ENCODE measurements at regions not wholly inside any gene's neighbourhood (a gene's known extent, or its start where the extent isn't known, plus 50 kb on each side); places are given as distances from the start of the nearest gene placed in this dataset.

- no peak for DNase-seq (ENCODE audit: low read depth)
Observed at GRCh38 chr12:116651089-116651488, 86.8 kb downstream of the SPRING1 start.

DNA sequence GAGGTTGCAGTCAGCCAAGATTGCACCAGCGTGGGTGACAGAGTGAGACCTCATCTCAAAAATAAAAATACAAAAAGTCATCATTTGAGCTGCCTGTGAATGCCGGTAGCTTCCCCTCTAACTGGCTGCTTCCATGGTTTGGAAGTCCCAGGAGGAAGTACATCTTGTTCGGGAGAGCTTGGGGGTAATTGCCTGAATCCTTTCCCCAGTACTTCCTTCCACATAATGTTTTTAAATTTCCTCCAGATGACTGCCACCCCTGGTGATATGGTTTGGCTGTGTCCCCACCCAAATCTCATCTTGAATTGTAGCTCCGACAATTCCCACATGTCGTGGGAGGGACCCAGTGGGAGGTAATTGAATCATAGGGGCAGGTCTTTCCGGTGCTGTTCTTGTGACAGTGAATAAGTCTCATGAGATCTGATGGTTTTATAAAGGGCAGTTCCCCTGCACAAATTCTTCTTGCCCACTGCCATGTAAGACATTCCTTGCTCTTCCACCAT is 87.2 kb downstream of the SPRING1 start:
- DNase-seq (ENCODE audit: low read depth), result no peak

GRCh38 chr12:116650062-116650461 is 87.8 kb downstream of the SPRING1 start:
- no peak for DNase-seq (ENCODE audit: low read depth)

DNA sequence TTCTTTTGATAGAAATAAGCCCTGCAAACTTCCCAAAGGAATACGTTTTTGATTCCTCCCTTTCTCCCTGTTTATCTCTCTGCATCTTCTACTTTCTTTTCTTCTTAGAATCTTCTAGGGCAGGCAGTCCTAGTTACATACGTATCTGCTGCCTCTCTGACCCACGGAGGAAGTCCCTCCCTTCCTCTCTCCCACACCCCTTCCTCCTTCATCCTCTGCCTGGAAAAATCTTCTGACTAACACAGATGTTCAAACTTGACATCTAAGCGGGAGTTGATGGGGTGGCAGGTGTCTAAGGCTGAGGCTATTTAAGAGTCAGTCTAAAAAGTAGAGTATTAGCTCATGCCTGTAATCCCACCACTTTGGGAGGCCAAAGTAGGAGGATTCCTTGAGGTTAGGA is 88.6 kb downstream of the MAP1LC3B2 start:
- no peak for DNase-seq (ENCODE audit: low read depth)

DNA sequence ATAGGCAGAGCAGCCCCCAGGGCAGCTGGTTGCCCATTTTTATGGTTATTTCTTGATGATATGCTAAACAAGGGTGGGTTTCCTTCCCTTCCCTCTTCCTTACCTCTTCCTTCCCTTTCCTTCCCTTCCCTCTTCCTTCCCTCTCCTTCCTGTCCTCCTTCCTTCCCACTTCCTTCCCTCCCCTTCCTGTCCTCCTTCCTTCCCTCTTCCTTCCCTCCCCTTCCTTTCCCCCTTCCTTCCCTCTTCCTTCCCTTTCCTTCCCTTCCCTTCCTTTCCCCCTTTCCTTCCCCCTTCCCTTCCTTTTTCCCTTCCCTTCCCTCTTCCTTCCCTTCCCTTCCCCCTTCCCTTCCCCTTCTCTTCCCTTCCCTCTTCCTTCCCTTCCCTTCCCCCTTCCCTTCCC is 87.7 kb downstream of the MAP1LC3B2 start:
- no peak for DNase-seq (ENCODE audit: low read depth)

- DNase-seq (ENCODE audit: low read depth), result no peak
Observed at GRCh38 chr12:116644806-116645205, 85.6 kb downstream of the MAP1LC3B2 start.

- peak; percentile 19 for DNase-seq (ENCODE audit: low read depth)
Observed at GRCh38 chr12:116642683-116643082, 83.5 kb downstream of the MAP1LC3B2 start.

- peak; percentile 14 for DNase-seq (ENCODE audit: low read depth)
Observed at GRCh38 chr12:116642106-116642505, 82.9 kb downstream of the MAP1LC3B2 start.

DNA sequence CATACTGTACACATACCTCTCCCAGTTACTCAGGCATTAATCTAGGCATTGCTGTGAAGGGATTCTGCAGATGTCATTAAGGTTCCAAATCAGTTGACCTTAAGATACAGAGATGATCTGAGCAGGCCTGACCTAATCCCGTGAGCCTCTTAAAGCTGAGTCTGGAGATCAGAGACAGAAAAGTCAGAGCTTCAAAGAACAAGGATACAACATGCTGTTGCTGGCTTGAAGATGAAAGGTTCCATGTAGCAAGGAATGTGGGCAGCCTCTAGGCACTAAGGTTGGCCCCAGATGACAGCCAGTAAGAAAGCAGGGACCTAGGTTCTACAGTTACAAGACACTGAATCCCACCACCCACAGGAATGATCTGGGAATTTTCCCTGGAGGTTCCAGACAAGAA is 81.1 kb downstream of the MAP1LC3B2 start:
- no peak for DNase-seq (ENCODE audit: low read depth)

DNA sequence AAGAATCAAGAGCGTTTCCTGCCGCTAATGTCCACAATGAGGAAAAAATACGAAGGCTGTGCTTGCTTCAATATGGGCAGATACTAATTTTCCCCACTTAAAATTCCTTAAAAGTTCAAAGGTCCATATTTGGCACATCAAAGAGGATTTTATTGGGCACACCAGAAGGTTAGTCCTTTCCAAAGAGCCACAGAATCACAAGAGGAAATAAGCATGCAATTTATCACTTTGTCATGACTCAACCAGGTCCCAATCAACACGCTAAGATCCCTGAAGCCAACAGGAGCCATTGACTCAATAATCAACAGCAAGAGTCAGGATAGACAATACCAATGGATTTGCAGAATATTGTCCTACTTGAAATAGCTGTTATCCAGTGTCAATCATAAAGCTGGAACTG is 80.6 kb downstream of the MAP1LC3B2 start:
- no peak for DNase-seq (ENCODE audit: low read depth)

DNA sequence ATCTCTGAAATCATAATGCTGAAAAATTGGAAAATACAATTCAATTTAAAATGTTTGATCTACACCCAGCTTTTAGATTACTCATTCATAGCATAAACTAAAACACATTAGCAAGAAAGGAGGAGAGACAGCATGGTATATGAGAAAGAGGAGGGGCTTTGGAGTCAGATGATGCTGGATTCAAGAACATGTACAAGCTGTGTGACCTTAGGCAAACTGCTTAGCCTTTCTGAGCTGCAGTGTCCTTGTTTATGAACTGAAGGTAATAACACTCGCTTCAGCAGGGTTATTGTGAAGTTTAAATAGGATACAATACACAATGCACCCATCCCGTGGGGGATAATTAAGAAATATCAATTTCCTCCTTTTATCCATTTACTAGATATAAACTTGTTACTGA is 79.2 kb downstream of the MAP1LC3B2 start:
- DNase-seq (ENCODE audit: low read depth), result no peak

DNA sequence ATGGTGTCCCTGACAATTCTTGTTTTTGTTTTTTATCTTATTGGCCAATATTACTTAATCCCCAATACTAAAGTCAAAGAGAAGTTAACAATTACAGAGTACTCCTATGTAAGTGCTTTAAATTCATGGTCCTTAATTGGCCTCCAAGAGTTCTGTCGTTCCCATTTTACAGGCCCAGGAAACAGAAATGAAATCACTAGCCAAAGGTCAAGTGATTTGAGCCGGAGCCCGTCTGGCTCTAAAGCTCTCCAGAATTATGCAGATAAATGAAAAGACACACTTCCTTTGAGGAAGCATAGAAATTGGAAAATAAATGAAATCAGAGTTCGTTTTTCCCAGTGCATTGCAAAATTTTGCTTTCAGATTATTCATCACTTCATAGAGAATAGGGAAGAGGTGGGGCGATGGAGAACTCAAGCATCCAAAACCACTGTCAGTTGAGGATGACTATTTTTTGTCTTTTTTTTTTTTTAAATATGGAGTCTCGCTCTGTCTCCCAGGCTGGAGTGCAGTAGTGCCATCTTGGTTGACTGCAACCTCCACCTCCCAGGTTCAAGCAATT is 78.5 kb downstream of the MAP1LC3B2 start:
- DNase-seq (ENCODE audit: low read depth), result no peak

DNA sequence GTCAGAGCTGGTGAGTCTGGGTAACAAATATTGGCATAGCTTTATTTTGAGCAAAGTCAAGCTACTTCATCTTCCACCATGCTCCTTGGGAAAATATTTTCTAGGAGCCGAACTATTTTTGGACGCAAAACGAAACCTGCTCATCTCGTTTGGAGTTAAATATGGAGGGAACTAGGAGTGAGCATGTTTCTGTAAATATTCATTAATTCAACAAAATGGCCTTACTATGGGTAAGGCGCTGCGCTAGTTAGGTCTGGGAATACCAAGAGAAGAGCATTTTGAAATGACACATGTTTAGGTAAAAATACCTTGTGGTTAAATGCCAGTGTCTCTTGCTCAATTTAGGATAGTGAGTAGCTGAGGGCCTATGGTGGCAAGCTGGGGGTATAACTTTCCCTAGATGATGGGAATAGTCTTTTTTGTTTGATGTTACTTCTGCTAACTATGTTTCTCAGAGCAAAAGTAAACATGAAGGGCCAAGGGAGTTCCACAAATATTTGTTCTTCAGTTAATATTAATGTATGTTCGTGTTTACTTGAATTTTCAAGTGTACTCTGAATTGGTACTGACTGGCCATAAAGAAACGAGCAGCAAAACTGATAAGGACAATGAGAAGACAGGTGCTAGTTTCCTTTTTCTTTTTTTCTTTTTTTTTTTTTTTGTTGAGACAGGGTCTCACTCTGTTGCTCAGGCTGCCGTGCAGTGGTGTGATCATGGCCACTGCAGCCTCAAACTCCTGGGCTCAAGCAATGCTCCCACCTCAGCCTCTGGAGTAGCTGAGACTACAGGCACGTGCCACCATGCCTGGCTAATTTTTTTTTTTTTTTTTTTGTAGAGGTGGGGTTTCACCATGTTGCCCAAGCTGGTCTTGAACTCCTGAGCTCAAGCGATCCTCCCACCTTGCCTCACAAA is 77.7 kb downstream of the MAP1LC3B2 start:
- DNase-seq (ENCODE audit: low read depth), result no peak

- DNase-seq (ENCODE audit: low read depth), result no peak
Observed at GRCh38 chr12:116635487-116635886, 76.3 kb downstream of the MAP1LC3B2 start.

GRCh38 chr12:116633476-116633875 is 74.3 kb downstream of the MAP1LC3B2 start:
- DNase-seq (ENCODE audit: low read depth), result no peak

GRCh38 chr12:116631619-116632018 is 72.4 kb downstream of the MAP1LC3B2 start:
- DNase-seq (ENCODE audit: low read depth), result no peak

GRCh38 chr12:116630762-116631161 is 71.6 kb downstream of the MAP1LC3B2 start:
- DNase-seq (ENCODE audit: low read depth), result no peak

DNA sequence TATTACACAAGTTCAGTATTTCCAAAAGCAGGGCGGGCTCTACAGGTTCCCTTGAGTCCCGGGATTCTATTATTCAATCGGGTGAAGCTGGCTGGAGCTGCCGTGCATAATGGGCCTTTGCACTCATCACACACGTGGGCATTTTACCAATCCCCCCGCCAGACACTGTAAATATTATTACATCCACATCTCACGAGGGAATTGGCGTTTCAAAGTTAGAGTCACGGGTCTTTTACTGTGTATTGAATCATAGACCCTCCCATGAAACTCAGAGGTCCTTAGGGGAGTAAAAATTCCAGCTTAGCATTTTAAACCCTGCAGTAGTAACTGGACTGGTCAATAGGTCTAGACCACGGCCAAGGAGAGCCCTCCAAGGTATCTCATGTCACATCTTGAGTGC is 70.3 kb downstream of the MAP1LC3B2 start:
- no peak for DNase-seq (ENCODE audit: low read depth)

DNA sequence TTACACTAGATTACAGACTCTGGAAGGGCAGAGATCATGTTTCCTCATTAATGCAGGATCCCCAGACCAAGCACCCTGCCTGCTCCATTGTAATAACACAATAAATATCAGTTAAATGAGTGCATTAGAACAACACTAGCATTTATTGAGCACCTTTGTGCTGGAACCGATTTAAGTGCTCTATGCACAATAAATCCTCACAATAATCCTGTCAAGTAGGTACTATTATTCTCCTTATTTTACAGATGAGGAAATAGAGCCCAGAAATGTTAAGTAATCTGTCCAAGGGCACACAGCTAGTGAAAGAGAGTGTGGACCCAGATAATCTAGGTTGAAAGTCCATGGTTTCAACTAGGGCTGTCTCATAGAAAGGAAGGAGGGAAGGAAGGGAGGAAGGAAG is 69.8 kb downstream of the MAP1LC3B2 start:
- no peak for DNase-seq (ENCODE audit: low read depth)

- DNase-seq (ENCODE audit: low read depth), result no peak
Observed at GRCh38 chr12:116628450-116628793, 69.2 kb downstream of the MAP1LC3B2 start.
